Heart left ventricle (tissue), 13 donors: ENCODE measurements at regions not wholly inside any gene's neighbourhood (a gene's known extent, or its start where the extent isn't known, plus 50 kb on each side); places are given as distances from the start of the nearest gene placed in this dataset.

ENCODE experiments used
- CTCF ChIP-seq, 12 donors: fragments of 200-600 bp; sonication (generic) in 4 of 12; IDR thresholded peaks; one replicate each; pipeline versions ENCODE4 v1.5.0 to v1.8.0; 2018 to 2022; ENCODE audit warnings: antibody characterized with exemption in 12 of 12, mild to moderate bottlenecking in 5 of 12
- POLR2A ChIP-seq, 2 donors: fragments of 450-650 bp; IDR thresholded peaks; one replicate each; pipeline ENCODE4 v1.6.1; 2017; ENCODE audit warnings: antibody characterized with exemption in 2 of 2, mild to moderate bottlenecking in 2 of 2, moderate library complexity in 2 of 2
- donor health status: ischemic (EF 13 %, LVEDD 7.1; RV severe dilation, severe dysfunction).
- donor health status: DM: no; HTN: yes; CAD: no.
- donor health status: DM: no; HTN: no; CAD: no.
- donor health status: ischemic (EF 25% LVEDD 6.9; RV normal size, moderate dysfunction).
- donor health status: ischemic (EF 25% LVEDD 5.7; RV mildly dilated, moderate dysfunction).
- donor health status: ischemic (EF 35%, LVEDD 5.7; RV mildly dilated, moderate dysfunction).
- donor health status: nonischemic (EF 11% LVEDD 7.7; RV severe dilation, severe dysfunction).
- donor health status: DM: yes; HTN: yes; CAD: no.
- donor health status: PGD.
- donor health status: ischemic (EF 29% LVEDD 5.4; RV normal size, mild dysfunction).
- donor health status: nonischemic (EF 23%, LVEDD 6.1; RV moderate dilation, normal function).

- no peak for TF ChIP-seq CTCF (IDR thresholded peaks at IDR 0.05)
- no peak for TF ChIP-seq POLR2A (IDR thresholded peaks at IDR 0.05)
Observed at GRCh38 chr6:3617192-3617631, 134.3 kb downstream of the PXDC1 start.
